ENCODE measurements at regions not wholly inside any gene's neighbourhood (a gene's known extent, or its start where the extent isn't known, plus 50 kb on each side); places are given as distances from the start of the nearest gene placed in this dataset.

DNA sequence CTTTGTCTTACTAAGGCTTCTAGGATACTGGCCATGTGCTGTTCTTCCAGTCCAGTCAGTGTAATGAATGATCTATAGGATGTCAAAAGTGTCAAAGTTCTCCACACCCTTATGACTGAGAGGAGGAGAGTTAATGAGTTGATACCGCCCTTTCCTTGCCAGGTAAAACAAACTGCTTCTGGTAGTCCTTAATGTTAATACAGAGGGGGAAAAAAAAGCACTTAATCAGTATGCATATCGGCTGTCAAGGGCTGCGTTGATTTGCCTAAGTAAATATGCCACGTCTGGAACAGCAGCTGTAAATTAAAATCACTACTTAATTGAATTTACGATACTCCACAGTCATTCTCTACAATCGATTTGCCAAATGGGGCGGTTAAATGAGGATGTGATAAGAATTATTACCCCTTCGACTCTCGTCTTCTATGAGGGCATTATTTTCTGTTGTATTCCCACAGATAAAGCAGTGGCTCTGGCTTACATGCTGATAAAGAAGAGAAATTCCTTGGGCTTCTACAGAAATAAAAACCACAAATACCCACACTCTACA, 416.0 kb downstream of the KCNH5 start:
- TF ChIP-seq CTCF (IDR thresholded peaks at IDR 0.05; ENCODE audit: insufficient read depth, low read length, severe bottlenecking), result no peak
- no peaks in the 10 kb centered on the region for H3K36me3 ChIP-seq (ENCODE audit: control insufficient read depth, insufficient read depth, low read length)
- H3K27me3 ChIP-seq (ENCODE audit: control insufficient read depth, insufficient read depth, low read length), result no peaks in the 10 kb centered on the region
- H3K4me3 ChIP-seq (ENCODE audit: low read depth, low read length), result no peak overlapping the region
- FAIRE-seq, result no peak
- DNase-seq (ENCODE audit: low read depth), result no peak

DNA sequence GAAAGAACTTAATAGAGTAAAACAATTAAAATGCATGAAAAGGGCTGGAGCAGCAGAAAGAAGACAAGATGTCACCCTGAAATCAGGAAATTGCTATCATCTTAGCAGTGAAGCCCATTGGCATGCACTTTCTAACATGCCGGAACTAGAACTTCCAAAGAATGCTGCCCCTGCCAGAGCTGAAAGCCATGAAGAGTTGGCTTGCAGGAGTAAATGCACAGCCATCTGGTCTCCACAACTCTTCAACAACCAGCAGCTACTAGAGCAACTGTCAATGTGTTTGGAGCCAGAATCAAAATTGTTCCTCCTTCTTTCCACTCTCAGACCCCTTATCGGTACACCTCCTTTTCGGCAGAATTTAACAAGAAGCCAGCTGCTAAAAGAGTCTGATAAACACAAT, 414.1 kb downstream of the KCNH5 start:
- no peaks in the 10 kb centered on the region for H3K27me3 ChIP-seq (ENCODE audit: control insufficient read depth, insufficient read depth, low read length)
- no peak overlapping the region for H3K4me3 ChIP-seq (ENCODE audit: low read depth, low read length)
- no peak for TF ChIP-seq CTCF (IDR thresholded peaks at IDR 0.05; ENCODE audit: insufficient read depth, low read length, severe bottlenecking)
- DNase-seq (ENCODE audit: low read depth) (no peak), FAIRE-seq (no peak)
- H3K36me3 ChIP-seq (ENCODE audit: control insufficient read depth, insufficient read depth, low read length), result no peaks in the 10 kb centered on the region

DNA sequence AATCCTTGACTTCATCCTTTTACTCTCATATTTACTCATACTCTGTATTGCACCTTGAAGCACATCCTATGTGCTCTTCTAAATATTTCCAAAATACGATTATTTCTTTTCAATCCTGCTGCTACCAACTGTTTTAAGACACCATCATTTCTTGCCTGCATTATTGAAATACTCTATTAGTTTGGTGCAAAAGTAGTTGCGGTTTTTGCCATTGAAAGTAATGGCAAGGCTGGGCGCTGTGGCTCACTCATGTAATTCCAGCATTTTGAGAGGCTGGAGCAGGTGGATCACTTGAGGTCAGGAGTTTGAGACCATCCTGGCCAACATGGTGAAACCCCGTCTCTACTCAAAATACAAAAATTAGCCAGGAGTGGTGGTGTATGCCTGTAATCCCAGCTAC, 412.5 kb downstream of the KCNH5 start:
- H3K4me3 ChIP-seq (ENCODE audit: low read depth, low read length), result no peak overlapping the region
- no peaks in the 10 kb centered on the region for H3K27me3 ChIP-seq (ENCODE audit: control insufficient read depth, insufficient read depth, low read length)
- FAIRE-seq (no peak), DNase-seq (ENCODE audit: low read depth) (no peak)
- no peak for TF ChIP-seq CTCF (IDR thresholded peaks at IDR 0.05; ENCODE audit: insufficient read depth, low read length, severe bottlenecking)
- no peaks in the 10 kb centered on the region for H3K36me3 ChIP-seq (ENCODE audit: control insufficient read depth, insufficient read depth, low read length)

DNA sequence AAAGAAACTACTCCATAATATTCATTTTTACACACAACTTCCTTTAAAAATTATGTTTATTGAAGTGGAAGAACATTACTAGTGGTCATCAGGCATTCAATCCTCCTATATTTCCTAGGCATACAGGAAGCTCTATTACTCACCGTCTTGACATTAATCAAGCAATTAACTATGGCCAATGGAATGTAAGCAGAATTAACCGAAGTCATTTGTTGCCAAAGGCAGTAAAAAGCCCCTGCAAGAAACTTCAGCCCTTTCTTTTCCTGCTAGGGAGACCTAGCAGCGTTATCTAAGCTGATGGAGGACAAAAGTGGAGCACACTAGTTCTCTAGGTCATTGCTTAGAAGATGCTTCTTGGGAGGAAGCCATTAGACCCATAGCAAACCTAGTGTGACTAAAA, 399.6 kb downstream of the KCNH5 start:
- no peaks in the 10 kb centered on the region for H3K27me3 ChIP-seq (ENCODE audit: control insufficient read depth, insufficient read depth, low read length)
- DNase-seq (ENCODE audit: low read depth) (peak; percentile 37), FAIRE-seq (no peak)
- no peaks in the 10 kb centered on the region for H3K36me3 ChIP-seq (ENCODE audit: control insufficient read depth, insufficient read depth, low read length)
- no peak for TF ChIP-seq CTCF (IDR thresholded peaks at IDR 0.05; ENCODE audit: insufficient read depth, low read length, severe bottlenecking)
- no peak overlapping the region for H3K4me3 ChIP-seq (ENCODE audit: low read depth, low read length)

Data from bronchial epithelial cell (primary cell).